Smooth muscle cell (in vitro differentiated cells): ENCODE measurements at regions not wholly inside any gene's neighbourhood (a gene's known extent, or its start where the extent isn't known, plus 50 kb on each side); places are given as distances from the start of the nearest gene placed in this dataset.

Experiments
- DNase-seq: peaks from one replicate; lab custom pipeline; 2025; ENCODE audit not compliant: unreplicated experiment; lab: John Stamatoyannopoulos, UW
- H2AFZ ChIP-seq: fragments of 200-600 bp; sonication (generic); 2 replicates; pipeline ENCODE4 v1.6.0; 2016; ENCODE audit warnings: antibody characterized with exemption, low read depth, mild to moderate bottlenecking
- H3F3A ChIP-seq: fragments of 200-600 bp; sonication (generic); 2 replicates; pipeline ENCODE4 v1.6.0; 2017; ENCODE audit warnings: antibody characterized with exemption, low read depth
- H3K27ac ChIP-seq: fragments of 200-600 bp; sonication (generic); 2 replicates; pipeline ENCODE4 v1.5.1; 2016; ENCODE audit warnings: low read depth, mild to moderate bottlenecking
- H3K27me3 ChIP-seq: fragments of 200-600 bp; sonication (generic); 2 replicates; pipeline ENCODE4 v1.6.1; 2016; ENCODE audit warnings: low read depth, mild to moderate bottlenecking
- H3K36me3 ChIP-seq: fragments of 200-600 bp; sonication (generic); 2 replicates; pipeline ENCODE4 v1.5.1; 2016; ENCODE audit warnings: low read depth
- H3K4me1 ChIP-seq: fragments of 200-600 bp; sonication (generic); 2 replicates; pipeline ENCODE4 v1.5.1; 2016; ENCODE audit warnings: low read depth
- H3K4me2 ChIP-seq: fragments of 200-600 bp; sonication (generic); 2 replicates; pipeline ENCODE4 v1.6.0; 2016; ENCODE audit warnings: mild to moderate bottlenecking
- H3K4me3 ChIP-seq: fragments of 200-600 bp; sonication (generic); 2 replicates; pipeline ENCODE4 v1.5.1; 2016; ENCODE audit warnings: mild to moderate bottlenecking
- H3K79me2 ChIP-seq: fragments of 200-600 bp; sonication (generic); 2 replicates; pipeline ENCODE4 v1.6.0; 2016; ENCODE audit warnings: low read depth, mild to moderate bottlenecking
- H3K9ac ChIP-seq: fragments of 200-600 bp; sonication (generic); 2 replicates; pipeline ENCODE4 v1.6.0; 2016; ENCODE audit warnings: low read depth
- H3K9me3 ChIP-seq: fragments of 200-600 bp; sonication (generic); replicated peaks from 2 replicates; pipeline ENCODE4 v1.5.1; 2016; ENCODE audit warnings: low read depth
- H4K20me1 ChIP-seq: fragments of 200-600 bp; sonication (generic); 2 replicates; pipeline ENCODE4 v1.6.0; 2016; ENCODE audit warnings: low read depth
- CTCF ChIP-seq: fragments of 200-600 bp; sonication (generic); IDR thresholded peaks from 2 replicates; pipeline ENCODE4 v1.5.1; 2017; ENCODE audit warnings: borderline replicate concordance, mild to moderate bottlenecking, antibody characterized with exemption; ENCODE audit not compliant: insufficient read depth, poor library complexity, severe bottlenecking
- WGBS: methylation state at CpG from one replicate; pipeline ENCODE4 v1.1.7; 2016; ENCODE audit warnings: low lambda C conversion rate; 5-methylcytosine and 5-hydroxymethylcytosine counted together

GRCh38 chr6:139931747-139932146 is 557.3 kb upstream of the CITED2 start:
- TF ChIP-seq CTCF: no peak
- Histone ChIP-seq H3F3A (peaks cover 3% of the 10 kb centered on the region), H3K79me2 (no peaks in the 10 kb centered on the region), H3K27me3 (no peaks in the 10 kb centered on the region), H3K4me1 (no peaks in the 10 kb centered on the region), H2AFZ (no peak overlapping the region), H3K9me3 (no peaks in the 10 kb centered on the region), H3K9ac (no peak overlapping the region), H3K4me3 (no peak overlapping the region), H3K36me3 (no peaks in the 10 kb centered on the region), H4K20me1 (no peaks in the 10 kb centered on the region), H3K27ac (no peak overlapping the region), H3K4me2 (no peak overlapping the region)
- 99% methylated on average over 2 of the region's 2 CpGs for WGBS
- DNase-seq: no peak

DNA sequence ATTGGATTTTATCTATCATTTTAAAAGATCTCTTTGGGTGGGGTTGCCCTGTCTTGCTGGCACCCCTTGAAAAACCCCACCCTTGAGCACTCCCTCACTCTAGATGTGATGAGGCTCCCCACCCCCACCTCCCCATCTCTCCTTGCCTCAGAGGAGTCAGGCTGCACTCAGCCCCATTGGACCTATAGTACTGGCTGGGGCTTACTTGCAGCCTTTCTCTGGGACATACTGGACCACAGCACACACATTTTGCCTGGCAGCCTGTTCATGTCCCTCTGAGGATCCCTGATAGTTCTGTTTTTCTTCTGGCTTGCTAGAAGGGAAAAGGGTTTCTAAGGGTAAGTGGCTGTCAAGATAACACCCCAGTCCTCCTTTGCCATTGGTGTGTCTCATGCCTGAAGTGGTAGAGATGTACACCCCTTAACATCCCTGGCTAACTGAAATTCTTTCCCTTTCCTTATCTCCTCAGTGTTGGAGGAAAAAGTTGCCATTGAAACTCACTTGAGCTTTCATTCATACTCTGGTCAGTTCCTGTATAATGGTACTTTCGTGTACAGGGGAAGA is 553.4 kb upstream of the CITED2 start:
- 95% methylated on average over 1 of the region's 1 CpG for WGBS
- no peak overlapping the region for H3K4me3 ChIP-seq
- no peak overlapping the region for H2AFZ ChIP-seq
- no peaks in the 10 kb centered on the region for H3K4me1 ChIP-seq
- H3K79me2 ChIP-seq: no peaks in the 10 kb centered on the region
- peaks cover 3% of the 10 kb centered on the region for H3F3A ChIP-seq
- H3K27me3 ChIP-seq: no peaks in the 10 kb centered on the region
- no peaks in the 10 kb centered on the region for H4K20me1 ChIP-seq
- no peak for TF ChIP-seq CTCF
- no peaks in the 10 kb centered on the region for H3K36me3 ChIP-seq
- no peaks in the 10 kb centered on the region for H3K9me3 ChIP-seq
- H3K9ac ChIP-seq: no peak overlapping the region
- H3K4me2 ChIP-seq: no peak overlapping the region
- no peak for DNase-seq
- H3K27ac ChIP-seq: no peak overlapping the region

DNA sequence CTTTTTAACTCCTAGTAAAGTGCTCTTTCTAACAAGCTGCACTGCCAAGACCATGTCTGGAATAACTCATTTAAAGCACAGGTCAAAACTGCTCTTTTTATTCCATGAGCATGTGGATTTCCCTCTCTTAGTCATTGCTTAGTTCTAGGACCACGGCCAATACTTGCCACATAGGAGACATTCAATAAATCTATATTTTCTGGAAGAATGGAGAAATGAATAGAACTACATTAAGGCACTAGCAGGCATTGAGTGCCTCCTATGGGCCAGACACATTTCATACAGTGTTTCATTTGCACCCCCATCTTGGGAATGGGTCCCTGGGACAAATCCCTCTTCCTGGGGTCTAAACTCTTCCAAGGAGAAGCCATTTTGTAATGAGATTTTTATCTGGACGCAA is 552.8 kb upstream of the CITED2 start:
- Histone ChIP-seq H3K9ac (no peak overlapping the region), H3K79me2 (no peaks in the 10 kb centered on the region), H3K27me3 (no peaks in the 10 kb centered on the region), H3K36me3 (no peaks in the 10 kb centered on the region), H2AFZ (no peak overlapping the region), H4K20me1 (no peaks in the 10 kb centered on the region), H3K9me3 (no peaks in the 10 kb centered on the region), H3K4me1 (no peaks in the 10 kb centered on the region), H3K4me2 (no peak overlapping the region), H3K27ac (no peak overlapping the region), H3F3A (peaks cover 3% of the 10 kb centered on the region), H3K4me3 (no peak overlapping the region)
- WGBS: 91% methylated on average over 2 of the region's 2 CpGs
- TF ChIP-seq CTCF: no peak
- DNase-seq: no peak

GRCh38 chr6:139926711-139927110 is 552.3 kb upstream of the CITED2 start:
- Histone ChIP-seq H3K27ac (peak overlapping the region; percentile 64), H2AFZ (peak overlapping the region; percentile 13), H3K4me1 (no peaks in the 10 kb centered on the region), H4K20me1 (no peaks in the 10 kb centered on the region), H3K9me3 (no peaks in the 10 kb centered on the region), H3K36me3 (no peaks in the 10 kb centered on the region), H3K4me2 (peak overlapping the region; percentile 62), H3K4me3 (no peak overlapping the region), H3F3A (peaks cover 3% of the 10 kb centered on the region), H3K9ac (no peak overlapping the region), H3K79me2 (no peaks in the 10 kb centered on the region), H3K27me3 (no peaks in the 10 kb centered on the region)
- 70% methylated on average over 3 of the region's 3 CpGs for WGBS
- DNase-seq: no peak
- no peak for TF ChIP-seq CTCF
